ENCODE measurements at regions not wholly inside any gene's neighbourhood (a gene's known extent, or its start where the extent isn't known, plus 50 kb on each side); places are given as distances from the start of the nearest gene placed in this dataset.

GRCh38 chr19:20339444-20339843 is 172.4 kb downstream of the ZNF486 start:
- no peak for TF ChIP-seq CTCF (IDR thresholded peaks at IDR 0.05)
- TF ChIP-seq ZFX (IDR thresholded peaks at IDR 0.05; ENCODE audit: borderline replicate concordance): no peak
- H3K27ac ChIP-seq: no peak overlapping the region

GRCh38 chr19:20334760-20335159 is 167.7 kb downstream of the ZNF486 start:
- TF ChIP-seq CTCF (IDR thresholded peaks at IDR 0.05): no peak
- no peak for TF ChIP-seq ZFX (IDR thresholded peaks at IDR 0.05; ENCODE audit: borderline replicate concordance)
- no peak overlapping the region for H3K27ac ChIP-seq

GRCh38 chr19:20333508-20333907 is 166.5 kb downstream of the ZNF486 start:
- no peak overlapping the region for H3K27ac ChIP-seq
- no peak for TF ChIP-seq CTCF (IDR thresholded peaks at IDR 0.05)
- no peak for TF ChIP-seq ZFX (IDR thresholded peaks at IDR 0.05; ENCODE audit: borderline replicate concordance)

GRCh38 chr19:20325151-20325550 is 158.1 kb downstream of the ZNF486 start:
- TF ChIP-seq CTCF (IDR thresholded peaks at IDR 0.05) (no peak), ZFX (IDR thresholded peaks at IDR 0.05; ENCODE audit: borderline replicate concordance) (no peak)
- no peak overlapping the region for H3K27ac ChIP-seq

- TF ChIP-seq ZFX (IDR thresholded peaks at IDR 0.05; ENCODE audit: borderline replicate concordance) (no peak), CTCF (IDR thresholded peaks at IDR 0.05) (no peak)
- no peak overlapping the region for H3K27ac ChIP-seq
Measured at GRCh38 chr19:20321139-20321763, 154.2 kb downstream of the ZNF486 start.

GRCh38 chr19:20320191-20320590 is 153.2 kb downstream of the ZNF486 start:
- no peak overlapping the region for H3K27ac ChIP-seq
- TF ChIP-seq ZFX (IDR thresholded peaks at IDR 0.05; ENCODE audit: borderline replicate concordance): no peak
- TF ChIP-seq CTCF (IDR thresholded peaks at IDR 0.05): no peak

GRCh38 chr19:20318616-20319015 is 151.6 kb downstream of the ZNF486 start:
- TF ChIP-seq ZFX (IDR thresholded peaks at IDR 0.05; ENCODE audit: borderline replicate concordance) (no peak), CTCF (IDR thresholded peaks at IDR 0.05) (no peak)
- no peak overlapping the region for H3K27ac ChIP-seq

All from 22Rv1 (cell line).